K562 (cell line): ENCODE measurements at regions not wholly inside any gene's neighbourhood (a gene's known extent, or its start where the extent isn't known, plus 50 kb on each side); places are given as distances from the start of the nearest gene placed in this dataset.

Experiments
- ATAC-seq: fragments of 200-7000 bp; cut with Tn5 transposase; 3 replicates; pipeline ENCODE4 v1.9.1; 2020; ENCODE audit warnings: moderate library complexity
- BruUV-seq: library from RNA; stranded (reverse); fragments of 400-500 nt; replicated peaks from 2 replicates; lab custom pipeline; 2021; lab: Mats Ljungman, UMichigan
- CTCF ChIA-PET: fragments of 300-600 bp; formaldehyde crosslinking; extraction: SDS; loops from one replicate; lab custom pipeline; 2021; ENCODE audit warnings: low intra/inter-chr PET ratio; lab: Yijun Ruan, JAX
- POLR2A ChIA-PET: fragments of 300-600, 350-650 bp; sonication (Branson Sonifier 250); formaldehyde crosslinking; extraction: SDS; loops from one replicate; lab custom pipeline; 2021; ENCODE audit warnings: antibody characterized with exemption, inconsistent platforms; lab: Yijun Ruan, JAX
- DNase-seq, 4 experiments: peaks; one replicate each; pipeline versions ENCODE4 v3.0.0 to v3.0.0-alpha.2; 2011 to 2018; ENCODE audit warnings: low spot score in 3 of 4, mixed read lengths in 3 of 4; ENCODE audit errors: extremely low read depth in 1 of 4
- FAIRE-seq: peaks from 2 replicates; lab custom pipeline; 2011; peaks lifted over from hg19 to GRCh38; lab: Jason Lieb, UNC
- H2AFZ ChIP-seq: 2 replicates; pipeline ENCODE4 v1.6.0; 2011; ENCODE audit warnings: low read depth, low read length, control low read depth, inconsistent platforms
- H3K27ac ChIP-seq: fragments of 200-600 bp; 3 replicates; pipeline ENCODE4 v1.8.0; 2011; ENCODE audit warnings: low read depth, mild to moderate bottlenecking, control low read depth, inconsistent platforms, low read length, moderate library complexity, mixed read lengths; ENCODE audit errors: extremely low read depth
- H3K27me3 ChIP-seq, 2 experiments: fragments of 300-600 bp in 1 of 2; 2 replicates in 1 of 2; 3 replicates in 1 of 2; pipeline versions ENCODE4 v1.6.0 to v1.8.0; 2011; ENCODE audit warnings: inconsistent platforms in 2 of 2, low read length in 2 of 2, mild to moderate bottlenecking in 1 of 2, mixed read lengths in 1 of 2, moderate library complexity in 1 of 2; ENCODE audit not compliant: control insufficient read depth in 2 of 2, insufficient read depth in 2 of 2
- H3K36me3 ChIP-seq: fragments of 300-600 bp; 3 replicates; pipeline ENCODE4 v1.8.0; 2011; ENCODE audit warnings: mild to moderate bottlenecking, low read length, inconsistent platforms; ENCODE audit not compliant: control insufficient read depth, insufficient read depth
- H3K4me1 ChIP-seq, 2 experiments: fragments of 200-600 bp in 1 of 2; replicated peaks in 1 of 2; 2 replicates in 1 of 2; 3 replicates in 1 of 2; pipeline versions ENCODE4 v1.5.1 to v1.8.0; 2011; ENCODE audit warnings: inconsistent platforms in 2 of 2, low read length in 2 of 2, mild to moderate bottlenecking in 1 of 2, mixed read lengths in 1 of 2, moderate library complexity in 1 of 2; ENCODE audit not compliant: control insufficient read depth in 2 of 2, insufficient read depth in 2 of 2
- H3K4me2 ChIP-seq: 2 replicates; pipeline ENCODE4 v1.6.1; 2011; ENCODE audit warnings: low read length, control low read depth, inconsistent platforms, mixed read lengths; ENCODE audit not compliant: insufficient read depth
- H3K4me3 ChIP-seq: fragments of 200-600 bp; sonication (generic), shearing (Covaris generic); 2 replicates; pipeline ENCODE4 v1.5.1; 2016; ENCODE audit warnings: control low read depth, inconsistent platforms
- H3K79me2 ChIP-seq: fragments of 200-600 bp; 3 replicates; pipeline ENCODE4 v1.8.0; 2011; ENCODE audit warnings: low read length, inconsistent platforms; ENCODE audit not compliant: control insufficient read depth, insufficient read depth
- H3K9ac ChIP-seq, 2 experiments: 2 replicates each; pipeline versions ENCODE4 v1.6.0 to v1.6.1; 2011; ENCODE audit warnings: low read depth in 2 of 2, low read length in 2 of 2, control low read depth in 1 of 2, inconsistent platforms in 1 of 2, mild to moderate bottlenecking in 1 of 2, mixed read lengths in 1 of 2; ENCODE audit not compliant: insufficient read depth in 1 of 2
- H3K9me1 ChIP-seq: one replicate; pipeline ENCODE4 v1.6.0; 2011; ENCODE audit warnings: inconsistent platforms, mild to moderate bottlenecking, low read length, moderate library complexity; ENCODE audit not compliant: control insufficient read depth, insufficient read depth
- H3K9me3 ChIP-seq: replicated peaks from 2 replicates; pipeline ENCODE4 v1.5.1; 2011; ENCODE audit warnings: low read depth, low read length, inconsistent platforms; ENCODE audit not compliant: control insufficient read depth, insufficient read depth
- H4K20me1 ChIP-seq: replicated peaks from 2 replicates; pipeline ENCODE4 v1.6.1; 2011; ENCODE audit warnings: low read length, inconsistent platforms, mixed read lengths; ENCODE audit not compliant: control insufficient read depth, insufficient read depth
- DPF2 ChIP-seq: fragments of 450-650 bp; IDR thresholded peaks from 2 replicates; pipeline ENCODE4 v1.6.1; 2016
- HDAC3 ChIP-seq: fragments of 450-650 bp; IDR thresholded peaks from 2 replicates; pipeline ENCODE4 v1.6.1; 2018; ENCODE audit warnings: borderline replicate concordance, mild to moderate bottlenecking, moderate library complexity; ENCODE audit not compliant: partially characterized antibody
- MEIS2 ChIP-seq: fragments of 450-650 bp; IDR thresholded peaks from 2 replicates; pipeline ENCODE4 v1.6.1; 2014; ENCODE audit warnings: mild to moderate bottlenecking; ENCODE audit not compliant: partially characterized antibody
- PHF21A ChIP-seq: fragments of 450-650 bp; IDR thresholded peaks from 2 replicates; pipeline ENCODE4 v1.6.1; 2017; ENCODE audit warnings: low read depth, borderline replicate concordance
- PYGO2 ChIP-seq: fragments of 450-650 bp; IDR thresholded peaks from 2 replicates; pipeline ENCODE4 v1.6.1; 2016; ENCODE audit warnings: mild to moderate bottlenecking, missing genetic modification characterization, moderate library complexity, missing compliant biosample characterization
- SMAD1 ChIP-seq: fragments of 150-350 bp; IDR thresholded peaks from 2 replicates; pipeline ENCODE4 v1.6.1; 2014; ENCODE audit warnings: low read length, low read depth; ENCODE audit not compliant: partially characterized antibody
- STAT5B ChIP-seq: fragments of 250-450 bp; sonication (Bioruptor Pico); IDR thresholded peaks from 2 replicates; pipeline ENCODE4 v1.8.0; 2021; ENCODE audit warnings: mild to moderate bottlenecking, inconsistent platforms
- SUPT5H ChIP-seq: fragments of 450-650 bp; IDR thresholded peaks from 2 replicates; pipeline ENCODE4 v1.6.1; 2016
- TAL1 ChIP-seq: fragments of 450-650 bp; IDR thresholded peaks from 2 replicates; pipeline ENCODE4 v1.6.1; 2016; ENCODE audit warnings: mild to moderate bottlenecking
- ZBTB7A ChIP-seq: IDR thresholded peaks from 2 replicates; pipeline ENCODE4 v1.6.1; 2011; ENCODE audit warnings: low read depth, mild to moderate bottlenecking, low read length, moderate library complexity, borderline replicate concordance; ENCODE audit not compliant: control insufficient read depth
- ZFP1 ChIP-seq: fragments of 450-650 bp; formaldehyde crosslinking; IDR thresholded peaks from 2 replicates; pipeline ENCODE4 v1.4.0; 2020; ENCODE audit warnings: mild to moderate bottlenecking, mixed read lengths
- ZNF197 ChIP-seq: fragments of 200-800 bp; sonication (Bioruptor generic); IDR thresholded peaks from 2 replicates; pipeline ENCODE4 v1.6.1; 2016; ENCODE audit warnings: low read depth, missing genetic modification characterization, missing compliant biosample characterization
- ZNF589 ChIP-seq: fragments of 200-800 bp; sonication (Bioruptor generic); IDR thresholded peaks from 2 replicates; pipeline ENCODE4 v1.6.1; 2016; ENCODE audit warnings: low read depth, missing genetic modification characterization, missing compliant biosample characterization
- ZNF764 ChIP-seq: fragments of 250-450 bp; sonication (Bioruptor Pico); IDR thresholded peaks from 2 replicates; pipeline ENCODE4 v1.4.0; 2020; ENCODE audit warnings: low read depth, mild to moderate bottlenecking, moderate library complexity
- WGBS: fragments of 100-300 bp; shearing (Covaris generic); methylation state at CpG from one replicate; pipeline ENCODE4 v1.1.6; 2016; ENCODE audit warnings: low coverage, mixed read lengths; ENCODE audit not compliant: insufficient coverage; ENCODE audit errors: missing lambda C conversion rate; 5-methylcytosine and 5-hydroxymethylcytosine counted together
- in situ Hi-C: fragments of 300-500 bp; cut with MboI; formaldehyde crosslinking; loops from 4 replicates; pipeline ENCODE4 v1.15.0; 2018; ENCODE audit warnings: inconsistent platforms, mixed read lengths
- intact Hi-C: fragments of 100-400 bp; cut with micrococcal nuclease; formaldehyde crosslinking; loops from 2 replicates; pipeline ENCODE4 v1.14.2; 2022
- TF ChIP-seq, protein P1 (sequence below), 2 experiments: fragments of 450-650 bp; IDR thresholded peaks; 2 replicates each; pipeline ENCODE4 v1.6.1; 2016
- TF ChIP-seq, protein P2 (sequence below): sonication (generic); formaldehyde crosslinking; IDR thresholded peaks from 2 replicates; pipeline ENCODE4 v1.8.0; 2022; ENCODE audit warnings: mild to moderate bottlenecking, missing genetic modification reagents
- TF ChIP-seq, protein P3 (sequence below): fragments of 450-650 bp; formaldehyde crosslinking; IDR thresholded peaks from 2 replicates; pipeline ENCODE4 v1.4.0; 2020; ENCODE audit warnings: mild to moderate bottlenecking

DNA sequence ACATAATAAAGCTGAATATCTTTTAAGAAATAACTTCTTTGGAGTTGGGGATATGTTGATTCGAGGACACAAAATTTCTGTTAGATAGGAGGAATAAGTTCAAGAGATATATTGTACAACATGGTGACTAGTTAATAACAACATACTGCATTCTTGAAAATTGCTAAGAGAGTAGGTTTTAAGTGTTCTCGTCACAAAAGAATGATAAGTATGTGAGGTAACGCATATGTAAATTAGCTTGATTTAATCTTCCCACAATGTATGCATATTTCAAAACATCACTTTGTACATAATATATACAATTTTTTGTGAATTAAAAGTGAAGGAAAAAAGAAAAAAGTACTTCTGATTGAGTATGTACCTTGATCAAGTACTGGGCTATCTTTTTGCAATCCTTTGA is 428.0 kb upstream of the TRPC7 start:
- Histone ChIP-seq H3K4me1 (no peaks in the 10 kb centered on the region), H3K4me3 (no peak overlapping the region), H3K4me2 (no peak overlapping the region), H4K20me1 (no peaks in the 10 kb centered on the region), H3K36me3 (no peaks in the 10 kb centered on the region), H3K9ac (no peak overlapping the region), H3K27ac (no peak overlapping the region), H3K79me2 (no peaks in the 10 kb centered on the region), H3K27me3 (no peaks in the 10 kb centered on the region), H3K9me3 (no peaks in the 10 kb centered on the region), H2AFZ (no peak overlapping the region), H3K9me1 (no peaks in the 10 kb centered on the region)
- intact Hi-C loops = no loop called here
- CTCF ChIA-PET = no interaction called here
- FAIRE-seq = no peak
- ATAC-seq = no peak
- in situ Hi-C loops = no loop called here
- no peak for DNase-seq
- BruUV-seq = no TSS peak
- POLR2A ChIA-PET = no interaction called here
- TF ChIP-seq PYGO2 (tag) = no peak
- no peak for TF ChIP-seq ZFP1
- no peak for TF ChIP-seq DPF2
- TF ChIP-seq ZNF589 = no peak
- TF ChIP-seq ZNF764 (CRISPR knock-in tag) = no peak
- TF ChIP-seq SUPT5H = no peak
- no peak for TF ChIP-seq SMAD1
- no peak for TF ChIP-seq MEIS2
- no peak for TF ChIP-seq TAL1
- TF ChIP-seq ZBTB7A = no peak
- TF ChIP-seq HDAC3 = no peak
- TF ChIP-seq, protein P1, sequence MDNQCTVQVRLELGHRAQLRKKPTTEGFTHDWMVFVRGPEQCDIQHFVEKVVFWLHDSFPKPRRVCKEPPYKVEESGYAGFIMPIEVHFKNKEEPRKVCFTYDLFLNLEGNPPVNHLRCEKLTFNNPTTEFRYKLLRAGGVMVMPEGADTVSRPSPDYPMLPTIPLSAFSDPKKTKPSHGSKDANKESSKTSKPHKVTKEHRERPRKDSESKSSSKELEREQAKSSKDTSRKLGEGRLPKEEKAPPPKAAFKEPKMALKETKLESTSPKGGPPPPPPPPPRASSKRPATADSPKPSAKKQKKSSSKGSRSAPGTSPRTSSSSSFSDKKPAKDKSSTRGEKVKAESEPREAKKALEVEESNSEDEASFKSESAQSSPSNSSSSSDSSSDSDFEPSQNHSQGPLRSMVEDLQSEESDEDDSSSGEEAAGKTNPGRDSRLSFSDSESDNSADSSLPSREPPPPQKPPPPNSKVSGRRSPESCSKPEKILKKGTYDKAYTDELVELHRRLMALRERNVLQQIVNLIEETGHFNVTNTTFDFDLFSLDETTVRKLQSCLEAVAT (IDR thresholded peaks at IDR 0.05) = no peak
- TF ChIP-seq ZNF197 (CRISPR knock-in tag) = no peak
- TF ChIP-seq, protein P2, sequence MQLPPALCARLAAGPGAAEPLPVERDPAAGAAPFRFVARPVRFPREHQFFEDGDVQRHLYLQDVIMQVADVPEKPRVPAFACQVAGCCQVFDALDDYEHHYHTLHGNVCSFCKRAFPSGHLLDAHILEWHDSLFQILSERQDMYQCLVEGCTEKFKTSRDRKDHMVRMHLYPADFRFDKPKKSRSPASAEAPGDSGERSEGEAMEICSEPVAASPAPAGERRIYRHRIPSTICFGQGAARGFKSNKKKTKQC (CRISPR knock-in tag) = no peak
- no peak for TF ChIP-seq PHF21A
- TF ChIP-seq STAT5B (CRISPR knock-in tag) = no peak
- TF ChIP-seq, protein P3, sequence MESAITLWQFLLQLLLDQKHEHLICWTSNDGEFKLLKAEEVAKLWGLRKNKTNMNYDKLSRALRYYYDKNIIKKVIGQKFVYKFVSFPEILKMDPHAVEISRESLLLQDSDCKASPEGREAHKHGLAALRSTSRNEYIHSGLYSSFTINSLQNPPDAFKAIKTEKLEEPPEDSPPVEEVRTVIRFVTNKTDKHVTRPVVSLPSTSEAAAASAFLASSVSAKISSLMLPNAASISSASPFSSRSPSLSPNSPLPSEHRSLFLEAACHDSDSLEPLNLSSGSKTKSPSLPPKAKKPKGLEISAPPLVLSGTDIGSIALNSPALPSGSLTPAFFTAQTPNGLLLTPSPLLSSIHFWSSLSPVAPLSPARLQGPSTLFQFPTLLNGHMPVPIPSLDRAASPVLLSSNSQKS = no peak
- WGBS = 3% methylated on average over 3 of the region's 3 CpGs
